MCF 10A (cell line): ENCODE measurements at regions not wholly inside any gene's neighbourhood (a gene's known extent, or its start where the extent isn't known, plus 50 kb on each side); places are given as distances from the start of the nearest gene placed in this dataset.

Source experiments
- BruUV-seq: library from RNA; stranded (reverse); fragments of 400-500 nt; replicated peaks from 2 replicates; lab custom pipeline; 2021; lab: Mats Ljungman, UMichigan
- CTCF ChIA-PET: fragments of 300-600 bp; sonication (Branson Sonifier 250); formaldehyde crosslinking; extraction: SDS; loops from one replicate; lab custom pipeline; 2021; ENCODE audit warnings: antibody characterized with exemption, inconsistent platforms; lab: Yijun Ruan, JAX
- POLR2A ChIA-PET: fragments of 300-600, 350-650 bp; sonication (Branson Sonifier 250); formaldehyde crosslinking; extraction: SDS; loops from one replicate; lab custom pipeline; 2020; ENCODE audit warnings: antibody characterized with exemption, inconsistent platforms; lab: Yijun Ruan, JAX
- DNase-seq: peaks from one replicate; pipeline ENCODE4 v3.0.0-alpha.2; 2018; ENCODE audit not compliant: unreplicated experiment
- H3K27ac Mint-ChIP-seq: one replicate; pipeline ENCODE4 v1.8.0; 2022; ENCODE audit warnings: mild to moderate bottlenecking, low read depth, mixed read lengths; ENCODE audit not compliant: unreplicated experiment
- H3K27me3 Mint-ChIP-seq: one replicate; pipeline ENCODE4 v1.8.0; 2022; ENCODE audit warnings: mixed read lengths; ENCODE audit not compliant: insufficient read depth, unreplicated experiment
- H3K36me3 Mint-ChIP-seq: one replicate; pipeline ENCODE4 v1.8.0; 2022; ENCODE audit warnings: mild to moderate bottlenecking, moderate library complexity, mixed read lengths; ENCODE audit not compliant: insufficient read depth, unreplicated experiment
- H3K4me1 Mint-ChIP-seq: one replicate; pipeline ENCODE4 v1.8.0; 2022; ENCODE audit warnings: mixed read lengths; ENCODE audit not compliant: insufficient read depth, unreplicated experiment
- H3K4me3 Mint-ChIP-seq: one replicate; pipeline ENCODE4 v1.8.0; 2022; ENCODE audit warnings: mild to moderate bottlenecking, moderate library complexity, mixed read lengths; ENCODE audit not compliant: unreplicated experiment
- H3K9me3 Mint-ChIP-seq: one replicate; pipeline ENCODE4 v1.8.0; 2022; ENCODE audit warnings: mixed read lengths; ENCODE audit not compliant: unreplicated experiment
- CTCF ChIP-seq: fragments of 200-600 bp; IDR thresholded peaks from one replicate; pipeline ENCODE4 v1.8.0; 2022; ENCODE audit warnings: antibody characterized with exemption, mild to moderate bottlenecking; ENCODE audit not compliant: unreplicated experiment
- intact Hi-C: fragments of 100-400 bp; cut with micrococcal nuclease; formaldehyde crosslinking; loops from 2 replicates; pipeline ENCODE4 v1.14.1; 2022

- no peak overlapping the region for H3K27ac Mint-ChIP-seq
- H3K36me3 Mint-ChIP-seq: no peaks in the 10 kb centered on the region
- ChIA-PET POLR2A (interaction anchor here (0.6 kb wide), 1 partner anchor 71 kb away, joined by 3 read pairs; no protein-coding TSS in a partner anchor), CTCF (no interaction called here)
- no peak for DNase-seq
- H3K4me1 Mint-ChIP-seq: no peaks in the 10 kb centered on the region
- no peaks in the 10 kb centered on the region for H3K27me3 Mint-ChIP-seq
- H3K4me3 Mint-ChIP-seq: no peak overlapping the region
- peaks cover 7% of the 10 kb centered on the region for H3K9me3 Mint-ChIP-seq
- TF ChIP-seq CTCF: no peak
- intact Hi-C loops: no loop called here
- no TSS peak for BruUV-seq
Observed at GRCh38 chr2:83085869-83086268, 1373.2 kb downstream of the SUCLG1 start.

DNA sequence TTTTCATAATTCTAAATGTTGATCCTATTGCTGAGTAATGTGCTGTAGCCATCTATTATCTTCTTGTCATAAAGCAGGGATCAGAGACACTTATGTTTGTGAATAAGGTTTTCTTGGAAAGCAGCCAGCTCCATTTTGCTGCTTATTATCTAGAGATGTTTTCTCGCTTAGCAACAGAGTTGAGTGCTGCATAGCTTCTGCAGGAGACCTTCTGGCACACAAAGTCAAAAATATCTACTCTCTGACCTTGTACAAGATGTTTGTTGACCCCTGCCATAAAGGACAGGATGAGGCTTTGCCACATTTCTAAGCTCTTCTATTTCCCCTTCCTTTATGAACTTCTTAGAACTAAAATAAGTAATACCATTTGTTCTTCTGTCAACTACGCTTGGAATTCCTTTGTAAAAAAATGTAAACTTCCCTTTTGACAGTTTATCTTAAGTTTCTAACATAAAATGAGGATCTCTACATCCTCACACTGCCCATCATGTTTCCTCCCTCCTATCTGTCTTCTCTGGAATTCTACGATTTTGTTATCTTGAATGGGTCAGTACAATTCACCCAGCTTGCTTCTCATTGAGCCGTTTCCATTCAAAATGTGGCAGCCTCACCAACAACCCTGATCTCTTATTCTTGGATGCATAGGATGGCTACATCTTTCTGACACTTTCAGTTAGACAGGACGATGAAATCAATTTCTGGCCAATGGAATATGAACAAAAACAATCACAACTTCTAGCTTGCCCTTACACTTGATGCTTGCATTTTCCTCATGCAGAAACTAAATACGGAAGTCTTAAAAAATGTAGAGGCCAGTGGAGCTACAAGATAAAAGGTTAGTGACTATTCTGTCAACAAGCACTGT, 1377.0 kb downstream of the SUCLG1 start:
- DNase-seq: peak; percentile 29
- H3K27ac Mint-ChIP-seq: peak overlapping the region; percentile 41
- POLR2A ChIA-PET: interaction anchor here (0.6 kb wide), 1 partner anchor 305 kb away, joined by 3 read pairs; no protein-coding TSS in a partner anchor
- BruUV-seq: no TSS peak
- TF ChIP-seq CTCF: no peak
- H3K9me3 Mint-ChIP-seq: peaks cover 7% of the 10 kb centered on the region
- CTCF ChIA-PET: interaction anchor here (0.7 kb wide), 1 partner anchor 243 kb away, joined by 3 read pairs; no protein-coding TSS in a partner anchor
- no peaks in the 10 kb centered on the region for H3K36me3 Mint-ChIP-seq
- intact Hi-C loops: no loop called here
- H3K27me3 Mint-ChIP-seq: no peaks in the 10 kb centered on the region
- no peaks in the 10 kb centered on the region for H3K4me1 Mint-ChIP-seq
- no peak overlapping the region for H3K4me3 Mint-ChIP-seq

- BruUV-seq: no TSS peak
- ChIA-PET POLR2A (no interaction called here), CTCF (no interaction called here)
- Mint-ChIP-seq H3K4me1 (no peaks in the 10 kb centered on the region), H3K9me3 (peaks cover under 1% of the 10 kb centered on the region), H3K27ac (no peak overlapping the region), H3K27me3 (no peaks in the 10 kb centered on the region), H3K36me3 (no peaks in the 10 kb centered on the region), H3K4me3 (no peak overlapping the region)
- no peak for TF ChIP-seq CTCF
- intact Hi-C loops: no loop called here
- DNase-seq: no peak
Observed at GRCh38 chr2:83079007-83079406, 1380.1 kb downstream of the SUCLG1 start.

GRCh38 chr2:83072767-83073166, 1386.3 kb downstream of the SUCLG1 start:
- Mint-ChIP-seq H3K9me3 (no peaks in the 10 kb centered on the region), H3K36me3 (no peaks in the 10 kb centered on the region), H3K4me1 (no peaks in the 10 kb centered on the region), H3K27me3 (no peaks in the 10 kb centered on the region), H3K4me3 (no peak overlapping the region), H3K27ac (no peak overlapping the region)
- TF ChIP-seq CTCF: no peak
- CTCF ChIA-PET: interaction anchor here (0.9 kb wide), 1 partner anchor 9 kb away, joined by 3 read pairs; no protein-coding TSS in a partner anchor
- BruUV-seq: no TSS peak
- intact Hi-C loops: no loop called here
- no peak for DNase-seq
- POLR2A ChIA-PET: no interaction called here
